GM12878 (cell line): ENCODE measurements at regions not wholly inside any gene's neighbourhood (a gene's known extent, or its start where the extent isn't known, plus 50 kb on each side); places are given as distances from the start of the nearest gene placed in this dataset.

ENCODE experiments used
- ATAC-seq: fragments of 200-7000 bp; cut with Tn5 transposase; 3 replicates; pipeline ENCODE4 v1.9.1; 2020; ENCODE audit warnings: mild to moderate bottlenecking, moderate library complexity
- BruUV-seq: library from RNA; stranded (reverse); fragments of 400-500 nt; replicated peaks from 2 replicates; lab custom pipeline; 2021; lab: Mats Ljungman, UMichigan
- CTCF ChIA-PET: fragments of 300-600 bp; sonication (Branson Sonifier 250); formaldehyde crosslinking; extraction: SDS; loops from one replicate; lab custom pipeline; 2021; ENCODE audit warnings: inconsistent platforms; lab: Yijun Ruan, JAX
- POLR2A ChIA-PET: fragments of 350-600 bp; formaldehyde crosslinking; extraction: SDS; loops from one replicate; lab custom pipeline; 2021; ENCODE audit warnings: inconsistent platforms; lab: Charles Lee
- RAD21 ChIA-PET: fragments of 300-600 bp; sonication (Branson Sonifier 250); formaldehyde crosslinking; loops from one replicate; lab custom pipeline; 2023; ENCODE audit warnings: antibody characterized with exemption; ENCODE audit not compliant: unreplicated experiment; lab: Charles Lee
- SMC1A ChIA-PET: fragments of 300-600 bp; sonication (Branson Sonifier 250); formaldehyde crosslinking; loops from one replicate; lab custom pipeline; 2023; ENCODE audit not compliant: unreplicated experiment, uncharacterized antibody; lab: Charles Lee
- DNase-seq: peaks from one replicate; pipeline ENCODE4 v3.0.0-alpha.2; 2011; ENCODE audit warnings: low read depth, low spot score
- FAIRE-seq: peaks from 3 replicates; lab custom pipeline; 2011; peaks lifted over from hg19 to GRCh38; lab: Jason Lieb, UNC
- H2AFZ ChIP-seq: 2 replicates; pipeline ENCODE4 v1.6.0; 2011; ENCODE audit warnings: low read depth, low read length, control low read depth; ENCODE audit not compliant: control insufficient read depth
- H3K27ac ChIP-seq: 2 replicates; pipeline ENCODE4 v1.5.1; 2011; ENCODE audit warnings: control low read depth; ENCODE audit not compliant: control insufficient read depth, insufficient read depth
- H3K27me3 ChIP-seq, 2 experiments: replicated peaks in 1 of 2; 2 replicates each; pipeline versions ENCODE4 v1.6.0 to v1.6.1; 2011; ENCODE audit warnings: low read length in 1 of 2; ENCODE audit not compliant: control insufficient read depth in 2 of 2, insufficient read depth in 2 of 2
- H3K36me3 ChIP-seq, 2 experiments: 2 replicates each; pipeline ENCODE4 v1.5.1; 2011; ENCODE audit warnings: low read length in 1 of 2; ENCODE audit not compliant: control insufficient read depth in 2 of 2, insufficient read depth in 2 of 2
- H3K4me1 ChIP-seq: 2 replicates; pipeline ENCODE4 v1.6.1; 2011; ENCODE audit warnings: mild to moderate bottlenecking, low read length, moderate library complexity, mixed read lengths; ENCODE audit not compliant: control insufficient read depth, insufficient read depth
- H3K4me2 ChIP-seq: 2 replicates; pipeline ENCODE4 v1.6.0; 2011; ENCODE audit warnings: control low read depth; ENCODE audit not compliant: control insufficient read depth, insufficient read depth
- H3K4me3 ChIP-seq: fragments of 200-600 bp; sonication (generic); 2 replicates; pipeline ENCODE4 v1.5.1; 2016
- H3K79me2 ChIP-seq: 2 replicates; pipeline ENCODE4 v1.6.0; 2011; ENCODE audit warnings: low read length; ENCODE audit not compliant: control insufficient read depth, insufficient read depth
- H3K9ac ChIP-seq: 2 replicates; pipeline ENCODE4 v1.8.0; 2011; ENCODE audit warnings: low read length, control low read depth, mixed read lengths; ENCODE audit not compliant: control insufficient read depth, insufficient read depth
- H3K9me3 ChIP-seq: replicated peaks from 3 replicates; pipeline ENCODE4 v1.5.1; 2011; ENCODE audit warnings: mild to moderate bottlenecking, low read length; ENCODE audit not compliant: control insufficient read depth, insufficient read depth
- H4K20me1 ChIP-seq: 2 replicates; pipeline ENCODE4 v1.6.0; 2011; ENCODE audit not compliant: control insufficient read depth, insufficient read depth
- ASH2L ChIP-seq: fragments of 300-600, 200-600 bp; sonication (generic); IDR thresholded peaks from 2 replicates; pipeline ENCODE4 v1.6.1; 2017; ENCODE audit warnings: low read depth, mild to moderate bottlenecking, borderline replicate concordance
- CTCF ChIP-seq, 3 experiments: IDR thresholded peaks in 2 of 3; conservative IDR thresholded peaks in 1 of 3; 2 replicates each; pipeline ENCODE4 v1.5.1; 2011; ENCODE audit warnings: low read depth in 3 of 3, low read length in 3 of 3, mild to moderate bottlenecking in 3 of 3, control low read depth in 2 of 3, moderate library complexity in 2 of 3, inconsistent platforms in 1 of 3, mixed read lengths in 1 of 3; ENCODE audit not compliant: control insufficient read depth in 2 of 3, insufficient read depth in 1 of 3; ENCODE audit errors: extremely low read depth in 1 of 3
- KDM1A ChIP-seq: fragments of 200-600 bp; sonication (generic); IDR thresholded peaks from 2 replicates; pipeline ENCODE4 v1.6.1; 2016; ENCODE audit warnings: borderline replicate concordance
- MAX ChIP-seq: IDR thresholded peaks from 2 replicates; pipeline ENCODE4 v1.6.1; 2012; ENCODE audit warnings: low read depth, low read length, improper control_type of control experiment
- NBN ChIP-seq: fragments of 450-650 bp; IDR thresholded peaks from 2 replicates; pipeline ENCODE4 v1.6.1; 2016
- SIX5 ChIP-seq: IDR thresholded peaks from 2 replicates; pipeline ENCODE4 v1.6.1; 2011; ENCODE audit warnings: mild to moderate bottlenecking, low read depth, low read length, moderate library complexity; ENCODE audit not compliant: severe bottlenecking
- SUPT20H ChIP-seq: IDR thresholded peaks from 2 replicates; pipeline ENCODE4 v1.6.1; 2011; ENCODE audit warnings: low read depth, mild to moderate bottlenecking, low read length, moderate library complexity, borderline replicate concordance; ENCODE audit not compliant: control insufficient read depth
- ZBED1 ChIP-seq: IDR thresholded peaks from 2 replicates; pipeline ENCODE4 v1.6.1; 2016; ENCODE audit warnings: borderline replicate concordance
- ZBTB33 ChIP-seq: fragments of 450-650 bp; IDR thresholded peaks from 2 replicates; pipeline ENCODE4 v1.6.1; 2017; ENCODE audit warnings: mild to moderate bottlenecking
- ZNF622 ChIP-seq: fragments of 450-650 bp; IDR thresholded peaks from 2 replicates; pipeline ENCODE4 v1.6.1; 2017; ENCODE audit warnings: mild to moderate bottlenecking, inconsistent platforms
- WGBS: methylation state at CpG from one replicate; pipeline ENCODE4 v1.1.6; 2016; ENCODE audit warnings: low lambda C conversion rate; ENCODE audit not compliant: insufficient replicate concordance, insufficient coverage; ENCODE audit errors: missing lambda C conversion rate; 5-methylcytosine and 5-hydroxymethylcytosine counted together
- in situ Hi-C: fragments of 300-500 bp; cut with MboI; formaldehyde crosslinking; loops from 9 replicates; pipeline ENCODE4 v1.14.3; 2018; ENCODE audit warnings: mixed read lengths
- intact Hi-C: fragments of 100-400 bp; cut with micrococcal nuclease; formaldehyde crosslinking; loops from one replicate; pipeline ENCODE4 v1.14.2; 2022; ENCODE audit not compliant: unreplicated experiment

GRCh38 chr5:39484673-39485072 lies 59.9 kb upstream of the DAB2 start:
- Histone ChIP-seq H3K4me3 (no peak overlapping the region), H2AFZ (no peak overlapping the region), H3K79me2 (no peaks in the 10 kb centered on the region), H4K20me1 (no peaks in the 10 kb centered on the region), H3K9me3 (no peaks in the 10 kb centered on the region), H3K9ac (no peak overlapping the region), H3K36me3 (no peaks in the 10 kb centered on the region), H3K4me1 (no peaks in the 10 kb centered on the region), H3K4me2 (no peak overlapping the region), H3K27me3 (no peaks in the 10 kb centered on the region), H3K27ac (no peak overlapping the region)
- POLR2A ChIA-PET: no interaction called here
- intact Hi-C loops (no loop called here), in situ Hi-C loops (no loop called here)
- no peak for TF ChIP-seq NBN
- TF ChIP-seq SUPT20H: no peak
- TF ChIP-seq ZBTB33: no peak
- no peak for TF ChIP-seq MAX
- TF ChIP-seq ZNF622: no peak
- TF ChIP-seq ZBED1: no peak
- no peak for TF ChIP-seq SIX5
- TF ChIP-seq ASH2L: no peak
- TF ChIP-seq CTCF (IDR thresholded peaks at IDR 0.05 in 2 of 3, conservative IDR thresholded peaks at IDR 0.05 in 1 of 3; ENCODE audit: control insufficient read depth in 2 of 3, extremely low read depth in 1 of 3, insufficient read depth in 1 of 3, low read depth in 3 of 3, low read length in 3 of 3): no peak
- no peak for TF ChIP-seq KDM1A
- RAD21 ChIA-PET: no interaction called here
- DNase-seq (no peak), FAIRE-seq (no peak), ATAC-seq (no peak)
- WGBS: 0% methylated on average over 1 of the region's 1 CpG
- no TSS peak for BruUV-seq
- SMC1A ChIA-PET: no interaction called here
- CTCF ChIA-PET: no interaction called here
